ENCODE measurements at regions not wholly inside any gene's neighbourhood (a gene's known extent, or its start where the extent isn't known, plus 50 kb on each side); places are given as distances from the start of the nearest gene placed in this dataset.
A peak's percentile ranks its signal among the peaks of the same experiment; 100 is the strongest.

DNA sequence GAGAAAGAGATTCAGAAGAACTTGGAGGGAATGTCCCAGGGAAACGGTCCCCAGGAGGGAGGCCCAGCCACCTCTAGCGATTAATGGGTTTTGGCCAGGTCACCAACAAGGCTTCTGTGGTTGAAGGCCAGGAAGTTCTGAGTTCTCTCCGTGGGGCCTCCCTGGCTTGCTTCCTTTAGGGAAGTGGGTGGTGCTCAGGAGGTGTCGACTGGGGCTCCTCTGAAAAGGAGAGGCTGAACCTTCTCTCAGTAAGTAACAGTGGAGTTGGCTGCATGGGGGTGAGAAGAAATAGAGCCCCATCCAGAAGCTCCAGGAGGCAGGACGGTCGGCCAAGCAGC lies 77.1 kb upstream of the GSE1 start:
- in situ Hi-C loops (cut with MboI) = no loop called here
- TF ChIP-seq EZH2phosphoT487 (IDR thresholded peaks at IDR 0.05; ENCODE audit: insufficient read depth, low read depth) (no peak), EZH2 (IDR thresholded peaks at IDR 0.05; ENCODE audit: insufficient read depth, poor library complexity, severe bottlenecking) (no peak)
- no peak overlapping the region for H3K27ac ChIP-seq
- no peaks in the 10 kb centered on the region for H3K27me3 ChIP-seq (replicated peaks; ENCODE audit: insufficient read depth)
- no peak overlapping the region for H2AFZ ChIP-seq
- WGBS, 2 experiments (ENCODE audit: low coverage in 1 of 2, low lambda C conversion rate in 2 of 2, missing lambda C conversion rate in 2 of 2) = 30 to 35% methylated on average over 6 of the region's 6 CpGs
- H3K4me2 ChIP-seq (ENCODE audit: unreplicated experiment) = no peak overlapping the region
- DNase-seq = peak; percentile 39
- H3K9me2 ChIP-seq (ENCODE audit: insufficient read depth) = no peaks in the 10 kb centered on the region
- H3F3A ChIP-seq (ENCODE audit: insufficient read depth) = no peaks in the 10 kb centered on the region
- no peaks in the 10 kb centered on the region for H3K36me3 ChIP-seq (ENCODE audit: low read depth)
- no peaks in the 10 kb centered on the region for H4K20me1 ChIP-seq (ENCODE audit: insufficient read depth)
- H3K9ac ChIP-seq = 0 out of 2 replicates have a peak overlapping the region, but pooled peaks have one; percentile 5
- no peaks in the 10 kb centered on the region; the same call in 1 of the 2 replicates for H3K4me1 ChIP-seq (ENCODE audit: insufficient read depth)
- H3K4me3 ChIP-seq = no peak overlapping the region
- no peaks in the 10 kb centered on the region for H3K9me3 ChIP-seq (ENCODE audit: low read depth)
- peaks cover 27% of the 10 kb centered on the region for H3K79me2 ChIP-seq (ENCODE audit: insufficient read depth)

DNA sequence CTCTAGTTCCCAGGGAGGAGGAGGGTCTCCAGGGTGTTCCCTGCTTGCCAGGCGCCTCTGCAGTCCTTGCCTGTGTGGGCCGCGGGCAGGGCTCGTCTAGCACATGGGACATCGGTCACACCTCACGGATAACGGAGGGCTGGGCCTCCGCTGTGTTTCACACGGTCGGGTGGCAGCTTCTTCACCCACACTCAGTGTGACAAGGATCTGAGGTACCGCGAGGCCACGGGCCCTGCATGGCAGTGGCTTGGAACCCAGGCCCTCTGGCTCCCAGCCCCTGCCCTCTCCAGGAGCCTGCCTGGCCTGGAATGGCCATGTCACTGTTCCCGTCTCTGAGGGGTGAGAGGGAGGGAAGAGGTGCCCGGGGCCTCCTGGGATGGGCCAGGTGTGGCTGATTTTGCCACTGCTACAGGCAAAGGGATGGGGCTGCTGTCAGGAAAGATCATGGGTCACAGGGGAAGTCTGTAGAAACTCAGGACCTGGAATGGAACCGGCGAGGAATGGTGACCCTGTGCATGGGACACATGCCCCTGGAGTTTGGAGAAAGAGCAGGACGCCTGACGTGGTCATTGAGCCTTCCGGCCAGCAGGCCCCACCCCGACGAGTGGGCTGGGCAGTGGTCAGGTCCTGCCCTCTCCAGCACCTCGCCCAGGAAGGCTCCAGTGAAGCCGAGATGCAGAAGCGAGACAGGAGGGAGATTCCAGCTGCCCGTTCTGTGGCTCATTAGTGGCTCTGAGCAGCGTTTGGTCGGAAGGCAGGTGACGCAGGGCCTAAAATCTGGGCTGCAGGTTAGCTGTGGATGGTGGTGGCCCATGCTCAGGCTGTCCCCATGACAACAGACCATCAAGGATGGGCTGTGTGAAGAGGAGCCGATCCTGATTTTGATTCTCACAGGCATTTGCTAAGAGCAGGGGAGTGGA lies 76.5 kb upstream of the GSE1 start:
- H3K4me1 ChIP-seq (ENCODE audit: insufficient read depth) = no peaks in the 10 kb centered on the region; the same call in 1 of the 2 replicates
- 0 out of 2 replicates have a peak overlapping the region, but pooled peaks have one; percentile 5 for H3K9ac ChIP-seq
- peaks cover 27% of the 10 kb centered on the region for H3K79me2 ChIP-seq (ENCODE audit: insufficient read depth)
- no peaks in the 10 kb centered on the region for H3K9me3 ChIP-seq (ENCODE audit: low read depth)
- H3K36me3 ChIP-seq (ENCODE audit: low read depth) = no peaks in the 10 kb centered on the region
- H3K27ac ChIP-seq = no peak overlapping the region
- no peaks in the 10 kb centered on the region for H3F3A ChIP-seq (ENCODE audit: insufficient read depth)
- H3K4me3 ChIP-seq = no peak overlapping the region
- no peak overlapping the region for H3K4me2 ChIP-seq (ENCODE audit: unreplicated experiment)
- no peak for DNase-seq
- WGBS, 2 experiments (ENCODE audit: low coverage in 1 of 2, low lambda C conversion rate in 2 of 2, missing lambda C conversion rate in 2 of 2) = 86 to 91% methylated on average over 30 of the region's 30 CpGs
- TF ChIP-seq EZH2 (IDR thresholded peaks at IDR 0.05; ENCODE audit: insufficient read depth, poor library complexity, severe bottlenecking) = no peak
- no peak for TF ChIP-seq EZH2phosphoT487 (IDR thresholded peaks at IDR 0.05; ENCODE audit: insufficient read depth, low read depth)
- H2AFZ ChIP-seq = no peak overlapping the region
- H3K9me2 ChIP-seq (ENCODE audit: insufficient read depth) = no peaks in the 10 kb centered on the region
- in situ Hi-C loops (cut with MboI) = no loop called here
- no peaks in the 10 kb centered on the region for H3K27me3 ChIP-seq (replicated peaks; ENCODE audit: insufficient read depth)
- H4K20me1 ChIP-seq (ENCODE audit: insufficient read depth) = no peaks in the 10 kb centered on the region

DNA sequence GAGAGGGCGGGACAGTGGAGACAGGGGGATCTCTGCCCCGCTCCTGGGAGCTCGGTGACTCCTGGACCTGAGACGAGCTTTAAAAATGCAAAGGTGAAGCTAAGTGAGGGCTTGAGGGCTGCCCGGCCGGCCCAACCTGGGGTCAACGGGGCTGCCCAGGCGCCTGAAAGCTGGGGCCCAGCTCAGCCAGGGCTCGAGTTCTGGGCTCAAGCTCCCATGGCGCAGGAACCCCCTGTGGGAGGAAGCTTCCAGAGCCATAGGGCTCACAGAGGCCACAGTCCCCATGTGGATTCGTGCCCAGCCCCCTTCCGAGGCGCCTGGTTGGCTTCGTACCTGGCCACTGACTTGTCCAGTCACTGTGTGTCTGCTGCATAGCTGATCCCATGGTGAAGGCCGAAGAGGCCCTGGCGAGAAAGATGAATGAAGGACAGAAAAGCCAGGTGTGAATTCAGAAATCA lies 75.8 kb upstream of the GSE1 start:
- H3F3A ChIP-seq (ENCODE audit: insufficient read depth) = no peaks in the 10 kb centered on the region
- no peaks in the 10 kb centered on the region for H3K36me3 ChIP-seq (ENCODE audit: low read depth)
- H3K9me2 ChIP-seq (ENCODE audit: insufficient read depth) = no peaks in the 10 kb centered on the region
- no peak overlapping the region for H2AFZ ChIP-seq
- H3K4me3 ChIP-seq = no peak overlapping the region
- in situ Hi-C loops (cut with MboI) = no loop called here
- no peaks in the 10 kb centered on the region; the same call in 1 of the 2 replicates for H3K4me1 ChIP-seq (ENCODE audit: insufficient read depth)
- H4K20me1 ChIP-seq (ENCODE audit: insufficient read depth) = no peaks in the 10 kb centered on the region
- DNase-seq = no peak
- peaks cover 27% of the 10 kb centered on the region for H3K79me2 ChIP-seq (ENCODE audit: insufficient read depth)
- TF ChIP-seq EZH2 (IDR thresholded peaks at IDR 0.05; ENCODE audit: insufficient read depth, poor library complexity, severe bottlenecking) = no peak
- TF ChIP-seq EZH2phosphoT487 (IDR thresholded peaks at IDR 0.05; ENCODE audit: insufficient read depth, low read depth) = no peak
- no peaks in the 10 kb centered on the region for H3K9me3 ChIP-seq (ENCODE audit: low read depth)
- no peak overlapping the region for H3K4me2 ChIP-seq (ENCODE audit: unreplicated experiment)
- no peaks in the 10 kb centered on the region for H3K27me3 ChIP-seq (replicated peaks; ENCODE audit: insufficient read depth)
- WGBS, 2 experiments (ENCODE audit: low coverage in 1 of 2, low lambda C conversion rate in 2 of 2, missing lambda C conversion rate in 2 of 2) = 96% methylated on average over 16 of the region's 16 CpGs
- no peak overlapping the region for H3K9ac ChIP-seq
- no peak overlapping the region for H3K27ac ChIP-seq

DNA sequence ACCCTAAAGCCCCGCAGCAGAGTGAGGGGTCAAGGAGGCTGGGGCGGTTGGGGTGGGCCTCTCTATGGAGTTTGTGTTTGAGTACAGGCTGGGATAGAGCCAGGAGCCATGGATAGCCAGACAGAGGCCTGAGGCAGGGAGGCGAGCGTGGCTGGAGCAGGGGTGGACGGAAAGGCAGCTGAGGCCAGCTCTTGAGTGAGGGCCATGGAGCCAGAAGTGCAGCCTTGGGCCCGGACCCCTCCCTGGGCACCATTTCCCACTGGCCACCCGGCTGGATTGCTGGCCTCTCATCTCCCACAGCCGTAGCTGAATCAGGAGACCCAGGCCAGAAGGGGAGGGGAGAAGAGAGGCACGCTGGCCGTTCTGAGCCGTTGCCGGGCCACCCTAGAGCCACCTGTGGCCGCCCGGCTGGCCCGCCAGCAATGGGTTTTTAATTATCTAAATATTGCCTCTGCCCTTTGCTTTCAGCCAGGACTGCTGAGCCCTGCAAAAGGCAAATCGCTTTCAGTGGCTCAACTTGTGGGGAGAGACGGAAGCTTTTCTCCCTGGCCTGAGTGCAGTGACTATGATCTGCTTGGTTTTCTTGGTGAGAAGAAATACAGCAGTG lies 75.2 kb upstream of the GSE1 start:
- Histone ChIP-seq H3K36me3 (ENCODE audit: low read depth) (no peaks in the 10 kb centered on the region), H3F3A (ENCODE audit: insufficient read depth) (no peaks in the 10 kb centered on the region), H3K79me2 (ENCODE audit: insufficient read depth) (peaks cover 27% of the 10 kb centered on the region), H3K9ac (no peak overlapping the region), H3K9me3 (ENCODE audit: low read depth) (no peaks in the 10 kb centered on the region), H2AFZ (no peak overlapping the region), H3K27me3 (replicated peaks; ENCODE audit: insufficient read depth) (no peaks in the 10 kb centered on the region), H3K4me2 (ENCODE audit: unreplicated experiment) (no peak overlapping the region), H3K4me1 (ENCODE audit: insufficient read depth) (no peaks in the 10 kb centered on the region; the same call in 1 of the 2 replicates), H3K9me2 (ENCODE audit: insufficient read depth) (no peaks in the 10 kb centered on the region), H3K4me3 (no peak overlapping the region), H3K27ac (no peak overlapping the region), H4K20me1 (ENCODE audit: insufficient read depth) (no peaks in the 10 kb centered on the region)
- 95 to 96% methylated on average over 14 to 17 of the region's 17 CpGs for WGBS, 2 experiments (ENCODE audit: low coverage in 1 of 2, low lambda C conversion rate in 2 of 2, missing lambda C conversion rate in 2 of 2)
- TF ChIP-seq EZH2phosphoT487 (IDR thresholded peaks at IDR 0.05; ENCODE audit: insufficient read depth, low read depth) (no peak), EZH2 (IDR thresholded peaks at IDR 0.05; ENCODE audit: insufficient read depth, poor library complexity, severe bottlenecking) (no peak)
- in situ Hi-C loops (cut with MboI) = no loop called here
- no peak for DNase-seq
